NCI-H345 treated with DMSO at 0.1 percent for 48 hours (cell line): ENCODE measurements at regions not wholly inside any gene's neighbourhood (a gene's known extent, or its start where the extent isn't known, plus 50 kb on each side); places are given as distances from the start of the nearest gene placed in this dataset.
"Not testable (repeated sequence)": the region's sequence is repeated elsewhere in the genome, so short reads cannot be mapped to it uniquely, and the experiment has no call there.

ENCODE experiments used
- DNase-seq: peaks from one replicate; lab custom pipeline; 2025; ENCODE audit not compliant: unreplicated experiment; lab: John Stamatoyannopoulos, UW

GRCh38 chr9:94188246-94188645, 70.9 kb upstream of the ZNF169 start:
- DNase-seq, result no peak

- not testable (repeated sequence) for DNase-seq
These were observed 67.4 kb upstream of the ZNF169 start for GRCh38 chr9:94191706-94192105.

- no peak for DNase-seq
These were observed 60.7 kb upstream of the ZNF169 start for GRCh38 chr9:94198414-94198813.

GRCh38 chr9:94199776-94200175, 59.3 kb upstream of the ZNF169 start:
- DNase-seq, result no peak

- DNase-seq, result no peak
These were observed 54.9 kb upstream of the ZNF169 start for GRCh38 chr9:94204174-94204573.

- DNase-seq, result no peak
These were observed 51.3 kb upstream of the ZNF169 start for GRCh38 chr9:94207781-94208180.
